IMR-90 (cell line): ENCODE measurements at regions not wholly inside any gene's neighbourhood (a gene's known extent, or its start where the extent isn't known, plus 50 kb on each side); places are given as distances from the start of the nearest gene placed in this dataset.

ENCODE experiments used
- ATAC-seq: fragments of 200-7000 bp; cut with Tn5 transposase; 2 replicates; pipeline ENCODE4 v1.9.1; 2020; ENCODE audit warnings: low read depth, mild to moderate bottlenecking, moderate library complexity
- BruUV-seq: library from RNA; stranded (reverse); fragments of 400-500 nt; replicated peaks from 2 replicates; lab custom pipeline; 2021; lab: Mats Ljungman, UMichigan
- CTCF ChIA-PET: fragments of 300-600 bp; formaldehyde crosslinking; extraction: SDS; loops from one replicate; lab custom pipeline; 2021; ENCODE audit warnings: antibody characterized with exemption; lab: Yijun Ruan, JAX
- POLR2A ChIA-PET: fragments of 300-600 bp; sonication (Branson Sonifier 250); formaldehyde crosslinking; loops from one replicate; lab custom pipeline; 2022; ENCODE audit warnings: antibody characterized with exemption; ENCODE audit not compliant: unreplicated experiment; lab: Charles Lee
- DNase-seq: peaks from one replicate; pipeline ENCODE4 v3.0.0; 2013
- H2AFZ ChIP-seq: replicated peaks from 2 replicates; pipeline ENCODE3; 2013; ENCODE audit warnings: low read length, mild to moderate bottlenecking; ENCODE audit not compliant: poor library complexity
- H2AK5ac ChIP-seq: 2 replicates; pipeline ENCODE4 v1.6.1; 2013; ENCODE audit warnings: low read depth, low read length, inconsistent platforms
- H2AK9ac ChIP-seq: replicated peaks from 2 replicates; pipeline ENCODE3; 2013; ENCODE audit warnings: mild to moderate bottlenecking, low read depth, low read length, moderate library complexity; ENCODE audit not compliant: poor library complexity
- H2BK120ac ChIP-seq: 2 replicates; pipeline ENCODE4 v1.6.1; 2013; ENCODE audit warnings: low read depth, low read length, inconsistent platforms
- H2BK15ac ChIP-seq: 3 replicates; pipeline ENCODE4 v1.6.1; 2013; ENCODE audit warnings: low read depth, low read length, inconsistent platforms
- H2BK20ac ChIP-seq: 2 replicates; pipeline ENCODE4 v1.6.1; 2013; ENCODE audit warnings: low read depth, mild to moderate bottlenecking, inconsistent platforms, low read length, moderate library complexity
- H2BK5ac ChIP-seq: 2 replicates; pipeline ENCODE4 v1.6.1; 2013; ENCODE audit warnings: mild to moderate bottlenecking, low read depth, low read length, inconsistent platforms; ENCODE audit not compliant: poor library complexity, severe bottlenecking
- H3K14ac ChIP-seq: replicated peaks from 2 replicates; pipeline ENCODE4 v1.6.1; 2013; ENCODE audit warnings: low read depth, low read length, inconsistent platforms
- H3K18ac ChIP-seq: 2 replicates; pipeline ENCODE4 v1.6.1; 2013; ENCODE audit warnings: low read depth, low read length, control low read depth
- H3K23ac ChIP-seq: 2 replicates; pipeline ENCODE4 v1.6.1; 2013; ENCODE audit warnings: low read depth, low read length, inconsistent platforms
- H3K27ac ChIP-seq: 2 replicates; pipeline ENCODE4 v1.5.1; 2013; ENCODE audit warnings: mild to moderate bottlenecking, control low read depth, low read length; ENCODE audit not compliant: insufficient read depth
- H3K27me3 ChIP-seq: 2 replicates; pipeline ENCODE4 v1.6.1; 2013; ENCODE audit warnings: low read length; ENCODE audit not compliant: control insufficient read depth, insufficient read depth
- H3K36me3 ChIP-seq: 2 replicates; pipeline ENCODE4 v1.6.1; 2013; ENCODE audit warnings: low read length, mixed read lengths; ENCODE audit not compliant: control insufficient read depth, insufficient read depth
- H3K4ac ChIP-seq: 2 replicates; pipeline ENCODE4 v1.6.1; 2013; ENCODE audit warnings: low read depth, low read length, inconsistent platforms
- H3K4me1 ChIP-seq: 2 replicates; pipeline ENCODE4 v1.6.1; 2013; ENCODE audit warnings: low read length, mixed read lengths; ENCODE audit not compliant: control insufficient read depth, insufficient read depth
- H3K4me2 ChIP-seq: 2 replicates; pipeline ENCODE4 v1.6.1; 2013; ENCODE audit warnings: low read depth, mild to moderate bottlenecking, control low read depth, low read length, moderate library complexity
- H3K4me3 ChIP-seq: 2 replicates; pipeline ENCODE4 v1.5.1; 2013; ENCODE audit warnings: low read depth, mild to moderate bottlenecking, control low read depth, low read length, moderate library complexity; ENCODE audit not compliant: insufficient read depth
- H3K56ac ChIP-seq: 2 replicates; pipeline ENCODE4 v1.6.1; 2013; ENCODE audit warnings: low read length, inconsistent platforms; ENCODE audit not compliant: insufficient read depth; ENCODE audit errors: extremely low read depth
- H3K79me1 ChIP-seq, 2 experiments: 2 replicates each; pipeline ENCODE4 v1.6.1; 2013; ENCODE audit warnings: low read length in 2 of 2, inconsistent platforms in 1 of 2, low read depth in 1 of 2
- H3K9ac ChIP-seq: 2 replicates; pipeline ENCODE4 v1.6.1; 2013; ENCODE audit warnings: low read depth, low read length, control low read depth
- H3K9me1 ChIP-seq: 2 replicates; pipeline ENCODE4 v1.6.1; 2013; ENCODE audit warnings: low read length, inconsistent platforms; ENCODE audit not compliant: insufficient read depth
- H3K9me3 ChIP-seq: 2 replicates; pipeline ENCODE4 v1.6.1; 2013; ENCODE audit warnings: low read length; ENCODE audit not compliant: control insufficient read depth, insufficient read depth
- H4K20me1 ChIP-seq: 2 replicates; pipeline ENCODE4 v1.6.1; 2013; ENCODE audit warnings: low read length, inconsistent platforms; ENCODE audit not compliant: insufficient read depth
- H4K5ac ChIP-seq: 2 replicates; pipeline ENCODE4 v1.6.1; 2013; ENCODE audit warnings: mild to moderate bottlenecking, low read depth, low read length, control low read depth
- H4K8ac ChIP-seq, 2 experiments: 2 replicates each; pipeline ENCODE4 v1.6.1; 2013; ENCODE audit warnings: low read depth in 2 of 2, low read length in 2 of 2, control low read depth in 1 of 2, inconsistent platforms in 1 of 2
- H4K91ac ChIP-seq: 2 replicates; pipeline ENCODE4 v1.6.1; 2013; ENCODE audit warnings: low read depth, low read length, inconsistent platforms; ENCODE audit not compliant: insufficient read depth
- BHLHE40 ChIP-seq: fragments of 150-350 bp; IDR thresholded peaks from 2 replicates; pipeline ENCODE4 v1.6.1; 2016; ENCODE audit warnings: mild to moderate bottlenecking, low read depth, low read length
- CEBPB ChIP-seq: IDR thresholded peaks from 2 replicates; pipeline ENCODE4 v1.6.1; 2012; ENCODE audit warnings: low read depth, low read length, improper control_type of control experiment
- CHD1 ChIP-seq: IDR thresholded peaks from 2 replicates; pipeline ENCODE4 v1.6.1; 2012; ENCODE audit warnings: low read depth, low read length, improper control_type of control experiment
- ELK1 ChIP-seq: fragments of 150-350 bp; IDR thresholded peaks from 2 replicates; pipeline ENCODE4 v1.6.1; 2016; ENCODE audit warnings: low read depth, mild to moderate bottlenecking, low read length, moderate library complexity, borderline replicate concordance
- FOS ChIP-seq: fragments of 150-350 bp; IDR thresholded peaks from 2 replicates; pipeline ENCODE4 v1.6.1; 2016; ENCODE audit warnings: low read depth, low read length
- MAFK ChIP-seq: IDR thresholded peaks from 2 replicates; pipeline ENCODE4 v1.6.1; 2012; ENCODE audit warnings: low read depth, low read length, improper control_type of control experiment
- MAZ ChIP-seq: IDR thresholded peaks from 2 replicates; pipeline ENCODE4 v1.6.1; 2012; ENCODE audit warnings: low read depth, mild to moderate bottlenecking, low read length, improper control_type of control experiment, moderate library complexity, borderline replicate concordance
- MXI1 ChIP-seq: IDR thresholded peaks from 2 replicates; pipeline ENCODE4 v1.6.1; 2012; ENCODE audit warnings: low read depth, mild to moderate bottlenecking, low read length, moderate library complexity, borderline replicate concordance
- NFE2L2 ChIP-seq: fragments of 150-350 bp; IDR thresholded peaks from 2 replicates; pipeline ENCODE4 v1.6.1; 2016; ENCODE audit warnings: low read depth, mild to moderate bottlenecking, low read length
- POLR2A ChIP-seq: IDR thresholded peaks from 2 replicates; pipeline ENCODE4 v1.6.1; 2012; ENCODE audit warnings: mild to moderate bottlenecking, low read depth, low read length
- RAD21 ChIP-seq: IDR thresholded peaks from 2 replicates; pipeline ENCODE4 v1.6.1; 2012; ENCODE audit warnings: low read length, improper control_type of control experiment
- RCOR1 ChIP-seq: IDR thresholded peaks from 2 replicates; pipeline ENCODE4 v1.6.1; 2012; ENCODE audit warnings: mild to moderate bottlenecking, low read length, improper control_type of control experiment; ENCODE audit not compliant: insufficient replicate concordance
- RFX5 ChIP-seq: IDR thresholded peaks from 2 replicates; pipeline ENCODE4 v1.8.0; 2012; ENCODE audit warnings: low read depth, mild to moderate bottlenecking, low read length, moderate library complexity
- SMC3 ChIP-seq: fragments of 150-350 bp; IDR thresholded peaks from 2 replicates; pipeline ENCODE4 v1.6.1; 2016; ENCODE audit warnings: low read depth, mild to moderate bottlenecking, antibody characterized with exemption, low read length, moderate library complexity
- USF2 ChIP-seq: fragments of 150-350 bp; IDR thresholded peaks from 2 replicates; pipeline ENCODE4 v1.6.1; 2017; ENCODE audit warnings: mild to moderate bottlenecking, antibody characterized with exemption, low read length, low read depth
- WGBS, 2 experiments: methylation state at CpG; one replicate each; pipeline versions ENCODE4 v1.1.5 to v1.1.7; 2013; ENCODE audit warnings: missing lambda C conversion rate in 2 of 2; ENCODE audit not compliant: insufficient read length in 1 of 2; ENCODE audit errors: extremely low coverage in 2 of 2; 5-methylcytosine and 5-hydroxymethylcytosine counted together
- dilution Hi-C: fragments of 300-500 bp; cut with HindIII; formaldehyde crosslinking; loops from one replicate; pipeline ENCODE4 v1.14.3; 2018; ENCODE audit warnings: low sequenced_read_pairs; ENCODE audit not compliant: unreplicated experiment
- in situ Hi-C: fragments of 300-500 bp; cut with MboI; formaldehyde crosslinking; loops from 3 replicates; pipeline ENCODE4 v1.14.3; 2019; ENCODE audit warnings: low sequenced_read_pairs, inconsistent platforms, mixed read lengths
- intact Hi-C: fragments of 100-400 bp; cut with micrococcal nuclease; formaldehyde crosslinking; loops from 2 replicates; pipeline ENCODE4 v1.10.0; 2022

- H3K56ac ChIP-seq = no peak overlapping the region
- ChIA-PET POLR2A (no interaction called here), CTCF (no interaction called here)
- no peak overlapping the region for H2BK120ac ChIP-seq
- H3K9ac ChIP-seq = no peak overlapping the region
- no peak overlapping the region for H2BK20ac ChIP-seq
- no peaks in the 10 kb centered on the region for H3K9me1 ChIP-seq
- intact Hi-C loops (no loop called here), dilution Hi-C loops (no loop called here), in situ Hi-C loops (no loop called here)
- no peak overlapping the region for H2AK9ac ChIP-seq
- H3K27me3 ChIP-seq = no peaks in the 10 kb centered on the region
- no peak overlapping the region for H4K91ac ChIP-seq
- H3K36me3 ChIP-seq = no peaks in the 10 kb centered on the region
- no peaks in the 10 kb centered on the region for H3K9me3 ChIP-seq
- H3K27ac ChIP-seq = no peak overlapping the region
- no peak overlapping the region for H2BK15ac ChIP-seq
- H3K14ac ChIP-seq = no peak overlapping the region
- TF ChIP-seq CEBPB (no peak), ELK1 (no peak), USF2 (no peak), BHLHE40 (no peak), POLR2A (no peak), SMC3 (no peak), MAFK (no peak), CHD1 (no peak), FOS (no peak), MXI1 (no peak), RAD21 (no peak), RCOR1 (no peak), MAZ (no peak), RFX5 (no peak), NFE2L2 (no peak)
- no peak overlapping the region for H3K4me3 ChIP-seq
- no peak overlapping the region for H2AK5ac ChIP-seq
- no peak for ATAC-seq
- no peaks in the 10 kb centered on the region for H3K4me1 ChIP-seq
- no peaks in the 10 kb centered on the region for H3K79me1 ChIP-seq
- no peaks in the 10 kb centered on the region for H4K20me1 ChIP-seq
- H2BK5ac ChIP-seq = no peak overlapping the region
- no peak overlapping the region for H3K4ac ChIP-seq
- BruUV-seq = no TSS peak
- H3K23ac ChIP-seq = no peak overlapping the region
- H2AFZ ChIP-seq = no peak overlapping the region
- DNase-seq = no peak
- WGBS, 2 experiments = no CpG with 5 or more reads among the region's 1 CpG
- no peak overlapping the region for H4K8ac ChIP-seq
- no peak overlapping the region for H4K5ac ChIP-seq
- no peak overlapping the region for H3K18ac ChIP-seq
- H3K4me2 ChIP-seq = no peak overlapping the region
Measured at GRCh38 chr2:82491591-82491990, 1967.5 kb downstream of the SUCLG1 start.
